ENCODE measurements at regions not wholly inside any gene's neighbourhood (a gene's known extent, or its start where the extent isn't known, plus 50 kb on each side); places are given as distances from the start of the nearest gene placed in this dataset.
"Not testable (repeated sequence)": the region's sequence is repeated elsewhere in the genome, so short reads cannot be mapped to it uniquely, and the experiment has no call there.

DNA sequence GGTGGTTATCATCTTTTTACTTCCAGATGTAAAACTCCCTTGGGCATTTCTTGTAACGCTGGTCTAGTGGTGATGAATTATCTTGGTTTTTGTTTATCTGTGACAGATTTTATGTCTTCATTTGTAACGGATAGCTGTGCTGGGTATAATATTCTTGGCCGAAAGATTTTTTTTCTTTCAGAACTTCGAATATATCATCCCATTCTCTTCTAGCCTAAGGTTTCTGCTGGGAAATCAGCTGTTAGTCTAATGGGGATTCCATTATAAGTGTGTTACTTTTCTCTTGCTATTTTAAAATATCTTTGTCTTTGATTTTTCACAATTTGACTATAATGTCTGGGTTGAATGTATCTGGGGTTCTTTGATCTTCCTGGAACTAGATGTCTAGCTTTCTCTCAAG is 55.4 kb upstream of the CSNK1E start:
- H3K27ac ChIP-seq (ENCODE audit: insufficient read depth, low read depth, low read length); H3K9me3 ChIP-seq (replicated peaks; ENCODE audit: control insufficient read depth, insufficient read depth, low read length); BruUV-seq (replicated peaks); H4K20me1 ChIP-seq (replicated peaks; ENCODE audit: control insufficient read depth, extremely low read depth, insufficient read depth, low read length); DNase-seq (ENCODE audit: low read depth, low spot score); CTCF ChIA-PET; H3K27me3 ChIP-seq (ENCODE audit: control insufficient read depth in 2 of 2, insufficient read depth in 2 of 2, low read length in 2 of 2); H2AFZ ChIP-seq (ENCODE audit: low read depth, low read length); H3K4me1 ChIP-seq (ENCODE audit: control insufficient read depth, extremely low read depth, insufficient read depth, low read length); H3K36me3 ChIP-seq (ENCODE audit: control insufficient read depth in 2 of 2, extremely low read depth in 1 of 2, insufficient read depth in 2 of 2, low read length in 2 of 2); FAIRE-seq; H3K4me2 ChIP-seq (ENCODE audit: insufficient read depth, low read length); POLR2A ChIA-PET; H3K9ac ChIP-seq (replicated peaks; ENCODE audit: extremely low read depth, insufficient read depth, low read length); dilution Hi-C loops (cut with MboI; ENCODE audit: extremely low pct_ligation_motif_present, low sequenced_read_pairs); intact Hi-C loops (cut with micrococcal nuclease); H3K4me3 ChIP-seq (replicated peaks in 1 of 3; ENCODE audit: insufficient read depth in 1 of 3, low read depth in 1 of 3, low read length in 3 of 3); H3K79me2 ChIP-seq (ENCODE audit: control insufficient read depth, insufficient read depth, low read length); H3K9me1 ChIP-seq (replicated peaks; ENCODE audit: control insufficient read depth, extremely low read depth, insufficient read depth, low read length): not testable (repeated sequence)

DNA sequence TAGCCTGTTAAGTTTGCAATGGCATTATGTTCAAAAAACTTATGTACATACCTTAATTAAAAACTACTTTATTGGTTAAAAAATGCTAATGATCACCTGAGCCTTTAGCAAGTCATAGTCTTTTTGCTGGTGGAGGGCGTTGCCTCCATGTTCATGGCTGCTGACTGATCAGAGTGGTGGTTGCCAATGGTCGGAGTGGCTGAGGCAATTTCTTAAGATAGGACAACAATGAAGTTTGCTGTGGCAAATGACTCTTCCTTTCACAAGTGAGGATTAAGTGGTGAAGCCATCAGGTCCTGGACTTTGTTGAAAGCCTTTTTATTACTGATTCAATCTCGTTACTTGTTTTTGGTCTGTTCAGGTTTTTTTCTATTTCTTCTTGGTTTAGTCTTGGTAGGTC is 53.3 kb upstream of the CSNK1E start:
- H3K4me2 ChIP-seq (ENCODE audit: insufficient read depth, low read length); H3K36me3 ChIP-seq (ENCODE audit: control insufficient read depth in 2 of 2, extremely low read depth in 1 of 2, insufficient read depth in 2 of 2, low read length in 2 of 2); CTCF ChIA-PET; BruUV-seq (replicated peaks); FAIRE-seq; H3K9me3 ChIP-seq (replicated peaks; ENCODE audit: control insufficient read depth, insufficient read depth, low read length); H3K4me1 ChIP-seq (ENCODE audit: control insufficient read depth, extremely low read depth, insufficient read depth, low read length); H3K4me3 ChIP-seq (replicated peaks in 1 of 3; ENCODE audit: insufficient read depth in 1 of 3, low read depth in 1 of 3, low read length in 3 of 3); H3K27me3 ChIP-seq (ENCODE audit: control insufficient read depth in 2 of 2, insufficient read depth in 2 of 2, low read length in 2 of 2); H4K20me1 ChIP-seq (replicated peaks; ENCODE audit: control insufficient read depth, extremely low read depth, insufficient read depth, low read length); intact Hi-C loops (cut with micrococcal nuclease); H2AFZ ChIP-seq (ENCODE audit: low read depth, low read length); dilution Hi-C loops (cut with MboI; ENCODE audit: extremely low pct_ligation_motif_present, low sequenced_read_pairs); H3K9me1 ChIP-seq (replicated peaks; ENCODE audit: control insufficient read depth, extremely low read depth, insufficient read depth, low read length); H3K9ac ChIP-seq (replicated peaks; ENCODE audit: extremely low read depth, insufficient read depth, low read length); H3K27ac ChIP-seq (ENCODE audit: insufficient read depth, low read depth, low read length); DNase-seq (ENCODE audit: low read depth, low spot score); POLR2A ChIA-PET; H3K79me2 ChIP-seq (ENCODE audit: control insufficient read depth, insufficient read depth, low read length): not testable (repeated sequence)

DNA sequence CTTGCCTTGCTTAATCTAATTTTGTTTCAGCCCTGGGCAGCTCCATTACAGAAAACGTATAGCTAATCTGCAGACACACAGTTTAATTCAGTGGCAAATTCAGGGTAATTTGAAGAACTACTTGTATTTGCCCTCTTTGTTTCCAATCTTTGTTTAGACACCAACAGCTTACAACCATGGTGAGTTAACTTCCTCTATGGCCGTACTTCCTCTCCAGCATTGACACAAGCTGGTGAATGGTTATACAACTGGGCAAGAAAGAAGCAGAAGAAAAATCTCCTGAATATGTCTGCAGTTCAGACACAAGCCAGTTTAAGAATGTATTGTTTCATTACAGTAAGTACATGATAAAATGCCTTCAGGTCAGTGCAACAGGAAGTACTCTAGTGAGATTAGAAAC is 51.9 kb upstream of the CSNK1E start:
- H3K27ac ChIP-seq (ENCODE audit: insufficient read depth, low read depth, low read length); intact Hi-C loops (cut with micrococcal nuclease); H3K79me2 ChIP-seq (ENCODE audit: control insufficient read depth, insufficient read depth, low read length); H3K9ac ChIP-seq (replicated peaks; ENCODE audit: extremely low read depth, insufficient read depth, low read length); H3K36me3 ChIP-seq (ENCODE audit: control insufficient read depth in 2 of 2, extremely low read depth in 1 of 2, insufficient read depth in 2 of 2, low read length in 2 of 2); H3K9me1 ChIP-seq (replicated peaks; ENCODE audit: control insufficient read depth, extremely low read depth, insufficient read depth, low read length); H3K4me1 ChIP-seq (ENCODE audit: control insufficient read depth, extremely low read depth, insufficient read depth, low read length); H4K20me1 ChIP-seq (replicated peaks; ENCODE audit: control insufficient read depth, extremely low read depth, insufficient read depth, low read length); FAIRE-seq; H2AFZ ChIP-seq (ENCODE audit: low read depth, low read length); H3K4me3 ChIP-seq (replicated peaks in 1 of 3; ENCODE audit: insufficient read depth in 1 of 3, low read depth in 1 of 3, low read length in 3 of 3); H3K9me3 ChIP-seq (replicated peaks; ENCODE audit: control insufficient read depth, insufficient read depth, low read length); CTCF ChIA-PET; H3K27me3 ChIP-seq (ENCODE audit: control insufficient read depth in 2 of 2, insufficient read depth in 2 of 2, low read length in 2 of 2); BruUV-seq (replicated peaks); dilution Hi-C loops (cut with MboI; ENCODE audit: extremely low pct_ligation_motif_present, low sequenced_read_pairs); DNase-seq (ENCODE audit: low read depth, low spot score); H3K4me2 ChIP-seq (ENCODE audit: insufficient read depth, low read length): not testable (repeated sequence)
- POLR2A ChIA-PET: interaction anchor here (0.7 kb wide), 1 partner anchor 145 kb away, joined by 4 read pairs; no protein-coding TSS in a partner anchor

Measured in endothelial cell of umbilical vein (primary cell).